ENCODE measurements at regions not wholly inside any gene's neighbourhood (a gene's known extent, or its start where the extent isn't known, plus 50 kb on each side); places are given as distances from the start of the nearest gene placed in this dataset.
"Not testable (repeated sequence)": the region's sequence is repeated elsewhere in the genome, so short reads cannot be mapped to it uniquely, and the experiment has no call there.

DNA sequence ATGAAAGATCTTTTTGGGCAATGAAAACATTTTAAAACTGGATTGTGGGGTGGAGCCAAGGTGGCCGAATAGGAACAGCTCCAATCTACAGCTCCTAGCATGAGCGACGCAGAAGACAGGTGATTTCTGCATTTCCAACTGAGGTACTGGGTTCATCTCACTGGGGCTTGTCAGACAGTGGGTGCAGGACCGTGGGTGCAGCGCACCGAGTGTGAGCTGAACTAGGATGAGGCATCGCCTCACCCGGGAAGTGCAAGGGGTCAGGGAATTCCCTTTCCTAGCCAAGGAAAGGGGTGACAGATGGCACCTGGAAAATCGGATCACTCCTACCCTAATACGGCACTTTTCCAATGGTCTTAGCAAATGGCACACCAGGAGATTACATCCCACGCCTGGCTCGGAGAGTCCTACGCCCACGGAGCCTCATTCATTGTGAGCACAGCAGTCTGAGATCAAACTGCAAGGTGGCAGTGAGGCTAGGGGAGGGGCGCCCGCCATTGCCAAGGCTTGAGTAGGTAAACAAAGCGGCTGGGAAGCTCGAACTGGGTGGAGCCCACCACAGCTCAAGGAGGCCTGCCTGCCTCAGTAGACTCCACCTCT is 84.3 kb upstream of the FANCL start:
- TF ChIP-seq, protein P1, sequence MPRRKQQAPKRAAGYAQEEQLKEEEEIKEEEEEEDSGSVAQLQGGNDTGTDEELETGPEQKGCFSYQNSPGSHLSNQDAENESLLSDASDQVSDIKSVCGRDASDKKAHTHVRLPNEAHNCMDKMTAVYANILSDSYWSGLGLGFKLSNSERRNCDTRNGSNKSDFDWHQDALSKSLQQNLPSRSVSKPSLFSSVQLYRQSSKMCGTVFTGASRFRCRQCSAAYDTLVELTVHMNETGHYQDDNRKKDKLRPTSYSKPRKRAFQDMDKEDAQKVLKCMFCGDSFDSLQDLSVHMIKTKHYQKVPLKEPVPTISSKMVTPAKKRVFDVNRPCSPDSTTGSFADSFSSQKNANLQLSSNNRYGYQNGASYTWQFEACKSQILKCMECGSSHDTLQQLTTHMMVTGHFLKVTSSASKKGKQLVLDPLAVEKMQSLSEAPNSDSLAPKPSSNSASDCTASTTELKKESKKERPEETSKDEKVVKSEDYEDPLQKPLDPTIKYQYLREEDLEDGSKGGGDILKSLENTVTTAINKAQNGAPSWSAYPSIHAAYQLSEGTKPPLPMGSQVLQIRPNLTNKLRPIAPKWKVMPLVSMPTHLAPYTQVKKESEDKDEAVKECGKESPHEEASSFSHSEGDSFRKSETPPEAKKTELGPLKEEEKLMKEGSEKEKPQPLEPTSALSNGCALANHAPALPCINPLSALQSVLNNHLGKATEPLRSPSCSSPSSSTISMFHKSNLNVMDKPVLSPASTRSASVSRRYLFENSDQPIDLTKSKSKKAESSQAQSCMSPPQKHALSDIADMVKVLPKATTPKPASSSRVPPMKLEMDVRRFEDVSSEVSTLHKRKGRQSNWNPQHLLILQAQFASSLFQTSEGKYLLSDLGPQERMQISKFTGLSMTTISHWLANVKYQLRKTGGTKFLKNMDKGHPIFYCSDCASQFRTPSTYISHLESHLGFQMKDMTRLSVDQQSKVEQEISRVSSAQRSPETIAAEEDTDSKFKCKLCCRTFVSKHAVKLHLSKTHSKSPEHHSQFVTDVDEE (CRISPR knock-in tag; IDR thresholded peaks at IDR 0.05) = not testable (repeated sequence)
- TF ChIP-seq, protein P2, sequence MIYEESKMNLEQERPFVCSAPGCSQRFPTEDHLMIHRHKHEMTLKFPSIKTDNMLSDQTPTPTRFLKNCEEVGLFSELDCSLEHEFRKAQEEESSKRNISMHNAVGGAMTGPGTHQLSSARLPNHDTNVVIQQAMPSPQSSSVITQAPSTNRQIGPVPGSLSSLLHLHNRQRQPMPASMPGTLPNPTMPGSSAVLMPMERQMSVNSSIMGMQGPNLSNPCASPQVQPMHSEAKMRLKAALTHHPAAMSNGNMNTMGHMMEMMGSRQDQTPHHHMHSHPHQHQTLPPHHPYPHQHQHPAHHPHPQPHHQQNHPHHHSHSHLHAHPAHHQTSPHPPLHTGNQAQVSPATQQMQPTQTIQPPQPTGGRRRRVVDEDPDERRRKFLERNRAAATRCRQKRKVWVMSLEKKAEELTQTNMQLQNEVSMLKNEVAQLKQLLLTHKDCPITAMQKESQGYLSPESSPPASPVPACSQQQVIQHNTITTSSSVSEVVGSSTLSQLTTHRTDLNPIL (CRISPR knock-in tag; IDR thresholded peaks at IDR 0.05; ENCODE audit: low read depth) = not testable (repeated sequence)
- TF ChIP-seq ISL1, SNAI2, ZNF8, RARB (CRISPR knock-in tag; IDR thresholded peaks at IDR 0.05): not testable (repeated sequence)
- TF ChIP-seq, protein P3, sequence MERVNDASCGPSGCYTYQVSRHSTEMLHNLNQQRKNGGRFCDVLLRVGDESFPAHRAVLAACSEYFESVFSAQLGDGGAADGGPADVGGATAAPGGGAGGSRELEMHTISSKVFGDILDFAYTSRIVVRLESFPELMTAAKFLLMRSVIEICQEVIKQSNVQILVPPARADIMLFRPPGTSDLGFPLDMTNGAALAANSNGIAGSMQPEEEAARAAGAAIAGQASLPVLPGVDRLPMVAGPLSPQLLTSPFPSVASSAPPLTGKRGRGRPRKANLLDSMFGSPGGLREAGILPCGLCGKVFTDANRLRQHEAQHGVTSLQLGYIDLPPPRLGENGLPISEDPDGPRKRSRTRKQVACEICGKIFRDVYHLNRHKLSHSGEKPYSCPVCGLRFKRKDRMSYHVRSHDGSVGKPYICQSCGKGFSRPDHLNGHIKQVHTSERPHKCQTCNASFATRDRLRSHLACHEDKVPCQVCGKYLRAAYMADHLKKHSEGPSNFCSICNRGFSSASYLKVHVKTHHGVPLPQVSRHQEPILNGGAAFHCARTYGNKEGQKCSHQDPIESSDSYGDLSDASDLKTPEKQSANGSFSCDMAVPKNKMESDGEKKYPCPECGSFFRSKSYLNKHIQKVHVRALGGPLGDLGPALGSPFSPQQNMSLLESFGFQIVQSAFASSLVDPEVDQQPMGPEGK (CRISPR knock-in tag; IDR thresholded peaks at IDR 0.05; ENCODE audit: borderline replicate concordance) = not testable (repeated sequence)
